Neutrophil (primary cell): ENCODE measurements at regions not wholly inside any gene's neighbourhood (a gene's known extent, or its start where the extent isn't known, plus 50 kb on each side); places are given as distances from the start of the nearest gene placed in this dataset.

Experiments used
- H3K27ac ChIP-seq: fragments of 200-600 bp; sonication (generic); 2 replicates; pipeline ENCODE4 v1.5.1; 2016; ENCODE audit warnings: mild to moderate bottlenecking, moderate library complexity
- H3K27me3 ChIP-seq: fragments of 200-600 bp; sonication (generic); 2 replicates; pipeline ENCODE4 v1.6.0; 2016; ENCODE audit warnings: mild to moderate bottlenecking
- H3K36me3 ChIP-seq: fragments of 200-600 bp; sonication (generic); 2 replicates; pipeline ENCODE4 v1.5.1; 2017
- H3K4me1 ChIP-seq, 2 experiments: fragments of 200-600 bp in 1 of 2; sonication (generic) in 1 of 2; 1 replicate in 1 of 2; 2 replicates in 1 of 2; pipeline versions ENCODE4 v1.5.1 to v1.6.1; 2013 to 2016; ENCODE audit warnings: low read depth in 1 of 2, low read length in 1 of 2, mild to moderate bottlenecking in 1 of 2, moderate library complexity in 1 of 2; ENCODE audit not compliant: control insufficient read depth in 1 of 2, insufficient read depth in 1 of 2
- H3K4me3 ChIP-seq, 2 experiments: fragments of 200-600 bp in 1 of 2; sonication (generic) in 1 of 2; 1 replicate in 1 of 2; 2 replicates in 1 of 2; pipeline ENCODE4 v1.5.1; 2013 to 2016; ENCODE audit warnings: low read depth in 1 of 2, low read length in 1 of 2, mild to moderate bottlenecking in 1 of 2, moderate library complexity in 1 of 2
- H3K9me3 ChIP-seq: fragments of 200-600 bp; sonication (generic); 2 replicates; pipeline ENCODE4 v1.5.1; 2016
- CTCF ChIP-seq: fragments of 200-600 bp; sonication (generic); IDR thresholded peaks from 2 replicates; pipeline ENCODE4 v1.5.1; 2016; ENCODE audit warnings: antibody characterized with exemption

- Histone ChIP-seq H3K27ac (no peak overlapping the region), H3K27me3 (no peaks in the 10 kb centered on the region), H3K4me3 (no peak overlapping the region), H3K4me1 (no peaks in the 10 kb centered on the region), H3K9me3 (no peaks in the 10 kb centered on the region), H3K36me3 (no peaks in the 10 kb centered on the region)
- TF ChIP-seq CTCF = no peak
Observed at GRCh38 chr19:30856786-30857185, 484.6 kb downstream of the ZNF536 start.

GRCh38 chr19:30856376-30856775 is 484.2 kb downstream of the ZNF536 start:
- TF ChIP-seq CTCF = no peak
- H3K27me3 ChIP-seq = no peaks in the 10 kb centered on the region
- H3K4me3 ChIP-seq = no peak overlapping the region
- H3K36me3 ChIP-seq = no peaks in the 10 kb centered on the region
- H3K4me1 ChIP-seq = no peaks in the 10 kb centered on the region
- no peak overlapping the region for H3K27ac ChIP-seq
- H3K9me3 ChIP-seq = no peaks in the 10 kb centered on the region

- Histone ChIP-seq H3K4me1 (no peaks in the 10 kb centered on the region), H3K36me3 (no peaks in the 10 kb centered on the region), H3K27me3 (no peaks in the 10 kb centered on the region), H3K4me3 (no peak overlapping the region), H3K9me3 (no peaks in the 10 kb centered on the region), H3K27ac (no peak overlapping the region)
- TF ChIP-seq CTCF = no peak
Observed at GRCh38 chr19:30855442-30855841, 483.3 kb downstream of the ZNF536 start.

- Histone ChIP-seq H3K9me3 (no peaks in the 10 kb centered on the region), H3K27ac (no peak overlapping the region), H3K4me1 (no peaks in the 10 kb centered on the region), H3K27me3 (no peaks in the 10 kb centered on the region), H3K36me3 (no peaks in the 10 kb centered on the region), H3K4me3 (no peak overlapping the region)
- TF ChIP-seq CTCF = no peak
Observed at GRCh38 chr19:30854661-30855060, 482.5 kb downstream of the ZNF536 start.

- H3K9me3 ChIP-seq = no peaks in the 10 kb centered on the region
- TF ChIP-seq CTCF = no peak
- no peak overlapping the region for H3K4me3 ChIP-seq
- H3K27me3 ChIP-seq = no peaks in the 10 kb centered on the region
- no peaks in the 10 kb centered on the region for H3K4me1 ChIP-seq
- H3K36me3 ChIP-seq = no peaks in the 10 kb centered on the region
- H3K27ac ChIP-seq = no peak overlapping the region
Observed at GRCh38 chr19:30854207-30854606, 482.0 kb downstream of the ZNF536 start.

GRCh38 chr19:30853036-30853435 is 480.9 kb downstream of the ZNF536 start:
- H3K4me3 ChIP-seq = no peak overlapping the region
- no peaks in the 10 kb centered on the region for H3K27me3 ChIP-seq
- no peaks in the 10 kb centered on the region for H3K36me3 ChIP-seq
- H3K4me1 ChIP-seq = no peaks in the 10 kb centered on the region
- TF ChIP-seq CTCF = no peak
- H3K27ac ChIP-seq = no peak overlapping the region
- H3K9me3 ChIP-seq = no peaks in the 10 kb centered on the region
